KMS-11 (cell line): ENCODE measurements at regions not wholly inside any gene's neighbourhood (a gene's known extent, or its start where the extent isn't known, plus 50 kb on each side); places are given as distances from the start of the nearest gene placed in this dataset.
"Not testable (repeated sequence)": the region's sequence is repeated elsewhere in the genome, so short reads cannot be mapped to it uniquely, and the experiment has no call there.

Experiments
- H2AFZ ChIP-seq: fragments of 200-600 bp; sonication (generic); 2 replicates; pipeline ENCODE4 v1.6.1; 2016; ENCODE audit warnings: antibody characterized with exemption, mixed run types, low read depth
- H3K27ac ChIP-seq: fragments of 200-600 bp; sonication (generic); 2 replicates; pipeline ENCODE4 v1.6.1; 2016; ENCODE audit warnings: mild to moderate bottlenecking, mixed run types
- H3K27me3 ChIP-seq: fragments of 200-600 bp; sonication (generic); 2 replicates; pipeline ENCODE4 v1.6.1; 2017; ENCODE audit warnings: mild to moderate bottlenecking, low read depth, mixed run types, moderate library complexity; ENCODE audit not compliant: insufficient read depth
- H3K36me3 ChIP-seq: fragments of 200-600 bp; sonication (generic); 2 replicates; pipeline ENCODE4 v1.6.1; 2017; ENCODE audit warnings: mild to moderate bottlenecking, mixed run types; ENCODE audit not compliant: insufficient read depth
- H3K4me1 ChIP-seq: fragments of 200-600 bp; sonication (generic); 2 replicates; pipeline ENCODE4 v1.6.1; 2016; ENCODE audit warnings: mild to moderate bottlenecking, low read depth, mixed run types; ENCODE audit not compliant: poor library complexity, severe bottlenecking
- H3K4me2 ChIP-seq: fragments of 200-600 bp; sonication (generic); 2 replicates; pipeline ENCODE4 v1.7.0; 2016; ENCODE audit warnings: mild to moderate bottlenecking, mixed run types
- H3K4me3 ChIP-seq: fragments of 200-600 bp; sonication (generic); IDR thresholded peaks from 2 replicates; pipeline ENCODE4 v1.6.1; 2017; ENCODE audit warnings: low read depth, low read length, mixed read lengths; ENCODE audit not compliant: insufficient read depth
- H3K79me2 ChIP-seq: fragments of 200-600 bp; sonication (generic); 2 replicates; pipeline ENCODE4 v1.6.1; 2016; ENCODE audit warnings: low read depth, mixed run types; ENCODE audit not compliant: insufficient read depth
- H3K9ac ChIP-seq: fragments of 200-600 bp; sonication (generic); 2 replicates; pipeline ENCODE4 v1.6.1; 2016; ENCODE audit warnings: mild to moderate bottlenecking, mixed run types
- H4K20me1 ChIP-seq: fragments of 200-600 bp; sonication (generic); 2 replicates; pipeline ENCODE4 v1.6.1; 2016; ENCODE audit warnings: mild to moderate bottlenecking, mixed run types; ENCODE audit not compliant: insufficient read depth
- CTCF ChIP-seq: fragments of 200-600 bp; sonication (generic); conservative IDR thresholded peaks from 2 replicates; pipeline ENCODE4 v1.6.1; 2017; ENCODE audit warnings: low read depth, mild to moderate bottlenecking, antibody characterized with exemption, low read length, moderate library complexity, mixed read lengths

DNA sequence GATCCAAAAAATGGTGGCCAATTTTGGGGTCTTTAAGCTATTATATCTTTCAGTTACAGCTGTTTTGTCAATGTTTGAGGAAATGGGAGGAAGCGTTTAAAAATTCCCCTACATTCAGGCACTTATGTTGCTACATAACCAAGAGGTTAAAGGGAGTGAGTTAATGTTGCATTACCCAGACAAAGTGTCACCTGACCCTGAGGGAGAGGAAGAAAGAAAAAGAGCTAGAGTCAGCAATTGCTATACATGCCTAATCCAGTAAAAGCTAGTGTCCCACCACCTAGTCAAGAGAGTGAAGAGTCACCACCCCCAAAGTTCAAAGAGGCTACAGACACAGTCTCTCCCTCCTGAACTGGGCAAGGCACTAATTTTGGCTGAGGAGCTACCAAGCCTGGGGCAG, 69.5 kb upstream of the ZNF92 start:
- no peaks in the 10 kb centered on the region for H3K4me1 ChIP-seq
- no peak overlapping the region for H3K4me2 ChIP-seq
- no peak overlapping the region for H3K27ac ChIP-seq
- no peak overlapping the region for H3K9ac ChIP-seq
- no peaks in the 10 kb centered on the region for H3K27me3 ChIP-seq
- H3K79me2 ChIP-seq = no peaks in the 10 kb centered on the region
- TF ChIP-seq CTCF = no peak
- H4K20me1 ChIP-seq = no peaks in the 10 kb centered on the region
- no peak overlapping the region for H3K4me3 ChIP-seq
- H2AFZ ChIP-seq = no peak overlapping the region
- no peaks in the 10 kb centered on the region for H3K36me3 ChIP-seq

GRCh38 chr7:65302883-65303282, 70.8 kb upstream of the ZNF92 start:
- H3K4me1 ChIP-seq = no peaks in the 10 kb centered on the region
- H3K4me3 ChIP-seq = no peak overlapping the region
- no peak overlapping the region for H3K9ac ChIP-seq
- H2AFZ ChIP-seq = no peak overlapping the region
- no peak overlapping the region for H3K4me2 ChIP-seq
- no peak overlapping the region for H3K27ac ChIP-seq
- no peaks in the 10 kb centered on the region for H3K79me2 ChIP-seq
- H3K27me3 ChIP-seq = no peaks in the 10 kb centered on the region
- H4K20me1 ChIP-seq = no peaks in the 10 kb centered on the region
- no peak for TF ChIP-seq CTCF
- no peaks in the 10 kb centered on the region for H3K36me3 ChIP-seq

- Histone ChIP-seq H3K27ac (no peak overlapping the region), H3K27me3 (no peaks in the 10 kb centered on the region), H2AFZ (no peak overlapping the region), H3K79me2 (no peaks in the 10 kb centered on the region), H3K4me3 (no peak overlapping the region), H3K9ac (no peak overlapping the region), H4K20me1 (no peaks in the 10 kb centered on the region), H3K36me3 (no peaks in the 10 kb centered on the region), H3K4me1 (no peaks in the 10 kb centered on the region), H3K4me2 (no peak overlapping the region)
- TF ChIP-seq CTCF = no peak
Observed at GRCh38 chr7:65301007-65301406, 72.6 kb upstream of the ZNF92 start.

DNA sequence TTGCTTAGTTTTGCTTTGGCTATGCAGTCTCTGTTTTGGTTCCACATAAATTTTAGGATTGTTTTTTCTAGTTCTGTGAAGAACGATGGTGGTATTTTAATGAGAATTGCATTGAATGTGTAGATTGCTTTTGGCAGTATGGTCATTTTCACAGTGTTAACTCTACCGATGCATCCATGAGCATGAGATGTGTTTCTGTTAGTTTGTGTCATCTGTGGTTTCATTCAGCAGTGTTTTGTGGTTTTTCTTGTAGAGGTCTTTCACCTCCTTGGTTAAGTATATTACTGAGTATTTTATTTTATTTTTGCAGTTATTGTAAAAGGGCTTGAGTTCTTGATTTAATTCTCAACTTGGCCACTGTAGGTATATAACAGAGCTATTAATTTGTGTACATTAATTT, 78.2 kb upstream of the ZNF92 start:
- no peaks in the 10 kb centered on the region for H3K4me1 ChIP-seq
- H3K4me3 ChIP-seq = no peak overlapping the region
- H4K20me1 ChIP-seq = no peaks in the 10 kb centered on the region
- no peaks in the 10 kb centered on the region for H3K36me3 ChIP-seq
- H3K4me2 ChIP-seq = no peak overlapping the region
- H2AFZ ChIP-seq = no peak overlapping the region
- H3K27ac ChIP-seq = no peak overlapping the region
- TF ChIP-seq CTCF = no peak
- H3K9ac ChIP-seq = no peak overlapping the region
- H3K79me2 ChIP-seq = no peaks in the 10 kb centered on the region
- no peaks in the 10 kb centered on the region for H3K27me3 ChIP-seq

DNA sequence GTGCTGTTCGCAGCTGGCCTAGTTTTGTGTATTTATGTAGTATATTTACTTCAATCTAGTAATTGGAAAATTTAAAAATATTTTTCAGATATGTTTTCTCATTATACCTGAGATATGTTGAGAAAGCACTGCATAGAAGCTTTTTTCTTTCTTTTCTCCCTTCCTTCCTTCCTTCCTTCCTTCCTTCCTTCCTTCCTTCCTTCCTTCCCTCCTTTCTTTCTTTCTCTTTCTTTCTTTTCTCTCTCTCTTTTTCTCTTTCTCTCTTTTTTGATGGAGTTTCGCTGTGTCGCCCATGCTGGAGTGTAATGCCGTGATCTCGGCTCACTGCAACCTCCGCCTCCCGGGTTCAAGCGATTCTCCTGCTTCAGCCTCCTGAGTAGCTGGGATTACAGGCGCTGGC, 83.3 kb upstream of the ZNF92 start:
- not testable (repeated sequence) for H4K20me1 ChIP-seq, H3K4me1 ChIP-seq, H3K9ac ChIP-seq, H3K4me3 ChIP-seq, H3K27me3 ChIP-seq, H3K27ac ChIP-seq, H3K36me3 ChIP-seq, H3K79me2 ChIP-seq, H3K4me2 ChIP-seq, H2AFZ ChIP-seq
